Spleen (tissue), 11 donors: ENCODE measurements at regions not wholly inside any gene's neighbourhood (a gene's known extent, or its start where the extent isn't known, plus 50 kb on each side); places are given as distances from the start of the nearest gene placed in this dataset.
"Not testable (repeated sequence)": the region's sequence is repeated elsewhere in the genome, so short reads cannot be mapped to it uniquely, and the experiment has no call there.

ENCODE experiments used
- DNase-seq: peaks from one replicate; pipeline ENCODE4 v3.0.0-alpha.2; 2020
- H3K27ac ChIP-seq, 8 donors: fragments of 200-600 bp; sonication (generic) in 7 of 8; 1 replicate in 4 of 8; 2 replicates in 4 of 8; pipeline versions ENCODE4 v1.5.0 to v1.8.0; 2016 to 2021; ENCODE audit warnings: inconsistent platforms in 4 of 8, mild to moderate bottlenecking in 4 of 8, moderate library complexity in 1 of 8
- H3K27me3 ChIP-seq, 7 donors: fragments of 200-600 bp; sonication (generic) in 6 of 7; replicated peaks in 1 of 7; 1 replicate in 4 of 7; 2 replicates in 3 of 7; pipeline versions ENCODE4 v1.5.0 to v1.8.0; 2016 to 2021; ENCODE audit warnings: inconsistent platforms in 3 of 7, mild to moderate bottlenecking in 1 of 7
- H3K36me3 ChIP-seq, 6 donors: fragments of 200-600 bp; sonication (generic) in 5 of 6; 1 replicate in 4 of 6; 2 replicates in 2 of 6; pipeline versions ENCODE4 v1.5.0 to v1.8.0; 2016 to 2021; ENCODE audit warnings: inconsistent platforms in 2 of 6
- H3K4me1 ChIP-seq, 6 donors: fragments of 200-600 bp; sonication (generic) in 5 of 6; 1 replicate in 3 of 6; 2 replicates in 3 of 6; pipeline versions ENCODE4 v1.5.0 to v1.8.0; 2016 to 2021; ENCODE audit warnings: inconsistent platforms in 3 of 6
- H3K4me3 ChIP-seq, 8 donors: fragments of 200-600 bp; sonication (generic) in 7 of 8; 1 replicate in 4 of 8; 2 replicates in 4 of 8; pipeline versions ENCODE4 v1.5.0 to v1.8.0; 2016 to 2021; ENCODE audit warnings: inconsistent platforms in 4 of 8, mild to moderate bottlenecking in 4 of 8, moderate library complexity in 2 of 8
- H3K9me3 ChIP-seq, 8 donors: fragments of 200-600 bp; sonication (generic) in 7 of 8; 1 replicate in 4 of 8; 2 replicates in 4 of 8; pipeline versions ENCODE4 v1.5.0 to v1.8.0; 2016 to 2021; ENCODE audit warnings: inconsistent platforms in 4 of 8
- POLR2A ChIP-seq, 3 donors: fragments of 450-650 bp; IDR thresholded peaks; one replicate each; pipeline ENCODE4 v1.5.1; 2017; ENCODE audit warnings: antibody characterized with exemption in 3 of 3, mild to moderate bottlenecking in 1 of 3
- POLR2AphosphoS5 ChIP-seq, 3 donors: sonication (generic); formaldehyde crosslinking; IDR thresholded peaks; one replicate each; pipeline ENCODE4 v1.5.1; 2017; ENCODE audit warnings: antibody characterized with exemption in 3 of 3
- WGBS, 5 donors: extraction: QIAGEN DNeasy Blood & Tissue Kit in 3 of 5; methylation state at CpG; one replicate each; pipeline versions ENCODE4 v1.1.5 to v1.1.7; 2013 to 2018; 5-methylcytosine and 5-hydroxymethylcytosine counted together
- intact Hi-C: fragments of 100-400 bp; cut with DNase I; formaldehyde crosslinking; loops from one replicate; pipeline ENCODE4 v1.15.0; 2023; ENCODE audit warnings: low total_unique reads
- TF ChIP-seq, protein P1 (sequence below), 11 experiments: fragments of 200-600 bp in 7 of 11; fragments of 450-650 bp in 4 of 11; sonication (generic) in 4 of 11; IDR thresholded peaks in 8 of 11; conservative IDR thresholded peaks in 3 of 11; 1 replicate in 7 of 11; 2 replicates in 4 of 11; pipeline versions ENCODE4 v1.4.0 to v1.8.0; 2016 to 2021; ENCODE audit warnings: antibody characterized with exemption in 11 of 11, inconsistent platforms in 4 of 11, mild to moderate bottlenecking in 1 of 11
- donor health status: healthy with polysubstance abuse.
- donor health status: DM: no; HTN: no; CAD: no; lungs with moderate emphysema.
- donor health status: DM: no; HTN: no; CAD: no.
- donor health status: Bipolar disorder and iron deficiency.
- donor health status: healthy.
- donor health status: DM: no; HTN: no; CAD: no.
- donor health status: DM: yes; HTN: yes; CAD: no.

DNA sequence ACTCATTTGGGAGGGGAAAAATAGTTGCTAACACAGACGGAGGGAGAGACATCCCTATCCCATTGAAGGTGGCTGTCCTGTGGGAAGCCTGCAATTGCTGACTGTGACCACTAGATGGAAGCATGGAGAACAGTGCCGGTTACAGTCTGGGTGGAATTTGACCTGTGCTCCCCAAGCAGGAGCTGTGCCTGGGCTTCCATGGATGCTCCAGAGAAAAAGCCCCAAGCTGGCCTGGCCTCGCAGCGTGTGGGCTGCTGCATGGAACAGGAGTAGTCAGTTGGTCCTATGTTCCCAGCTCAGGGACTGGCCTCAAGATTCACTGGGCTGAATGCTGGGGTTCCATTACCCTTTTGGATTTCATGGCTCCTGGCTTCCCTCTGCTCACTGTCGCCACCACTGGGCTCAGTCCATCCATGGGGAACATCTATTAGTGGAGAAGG lies 116.3 kb upstream of the CHD6 start:
- TF ChIP-seq, protein P1, sequence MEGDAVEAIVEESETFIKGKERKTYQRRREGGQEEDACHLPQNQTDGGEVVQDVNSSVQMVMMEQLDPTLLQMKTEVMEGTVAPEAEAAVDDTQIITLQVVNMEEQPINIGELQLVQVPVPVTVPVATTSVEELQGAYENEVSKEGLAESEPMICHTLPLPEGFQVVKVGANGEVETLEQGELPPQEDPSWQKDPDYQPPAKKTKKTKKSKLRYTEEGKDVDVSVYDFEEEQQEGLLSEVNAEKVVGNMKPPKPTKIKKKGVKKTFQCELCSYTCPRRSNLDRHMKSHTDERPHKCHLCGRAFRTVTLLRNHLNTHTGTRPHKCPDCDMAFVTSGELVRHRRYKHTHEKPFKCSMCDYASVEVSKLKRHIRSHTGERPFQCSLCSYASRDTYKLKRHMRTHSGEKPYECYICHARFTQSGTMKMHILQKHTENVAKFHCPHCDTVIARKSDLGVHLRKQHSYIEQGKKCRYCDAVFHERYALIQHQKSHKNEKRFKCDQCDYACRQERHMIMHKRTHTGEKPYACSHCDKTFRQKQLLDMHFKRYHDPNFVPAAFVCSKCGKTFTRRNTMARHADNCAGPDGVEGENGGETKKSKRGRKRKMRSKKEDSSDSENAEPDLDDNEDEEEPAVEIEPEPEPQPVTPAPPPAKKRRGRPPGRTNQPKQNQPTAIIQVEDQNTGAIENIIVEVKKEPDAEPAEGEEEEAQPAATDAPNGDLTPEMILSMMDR (IDR thresholded peaks at IDR 0.05 in 8 of 11, conservative IDR thresholded peaks at IDR 0.05 in 3 of 11) = peak; percentile 8 to 88 (median 70)
- no peak for TF ChIP-seq POLR2A (IDR thresholded peaks at IDR 0.05)
- Histone ChIP-seq H3K36me3 (no peaks in the 10 kb centered on the region), H3K9me3 (peaks cover 0 to 6% (median 0%) of the 10 kb centered on the region in 8 donors), H3K4me3 (no peak overlapping the region), H3K27me3 (no peaks in the 10 kb centered on the region), H3K27ac (no peak overlapping the region), H3K4me1 (no peaks in the 10 kb centered on the region)
- 23 to 50% (median 39%) methylated on average over 4 to 5 of the region's 5 CpGs for WGBS, 5 donors
- intact Hi-C loops = no loop called here
- DNase-seq = no peak

DNA sequence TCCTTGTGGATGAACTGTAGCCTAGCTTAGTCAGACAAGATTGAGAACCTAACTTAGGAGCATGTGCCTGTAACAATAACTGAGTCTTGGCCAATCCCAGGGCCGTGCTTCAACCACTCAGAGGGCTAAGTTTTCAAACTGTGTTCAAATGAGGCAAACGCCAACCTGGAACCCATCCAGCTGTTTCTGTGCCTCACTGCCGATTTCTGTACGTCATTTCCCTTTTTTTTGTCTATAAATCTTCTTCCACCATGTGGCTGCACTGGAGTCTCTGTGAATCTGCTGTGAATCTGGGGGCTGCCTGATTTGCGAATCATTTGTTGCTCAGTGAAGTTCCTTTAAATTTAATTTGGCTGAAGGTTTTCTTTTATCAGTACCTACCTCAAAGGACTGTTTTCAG lies 115.0 kb upstream of the CHD6 start:
- DNase-seq = no peak
- H3K4me3 ChIP-seq = no peak overlapping the region
- no peaks in the 10 kb centered on the region for H3K27me3 ChIP-seq
- no peaks in the 10 kb centered on the region for H3K4me1 ChIP-seq
- H3K9me3 ChIP-seq = peaks cover 0 to 6% (median 0%) of the 10 kb centered on the region in 8 donors
- TF ChIP-seq POLR2A (IDR thresholded peaks at IDR 0.05) (no peak), POLR2AphosphoS5 (IDR thresholded peaks at IDR 0.05) (no peak)
- TF ChIP-seq, protein P1 (IDR thresholded peaks at IDR 0.05 in 8 of 11, conservative IDR thresholded peaks at IDR 0.05 in 3 of 11) = no peak
- H3K27ac ChIP-seq = no peak overlapping the region
- H3K36me3 ChIP-seq = no peaks in the 10 kb centered on the region
- WGBS, 5 donors = 20 to 37% (median 29%) methylated on average over 5 of the region's 5 CpGs
- intact Hi-C loops = no loop called here

DNA sequence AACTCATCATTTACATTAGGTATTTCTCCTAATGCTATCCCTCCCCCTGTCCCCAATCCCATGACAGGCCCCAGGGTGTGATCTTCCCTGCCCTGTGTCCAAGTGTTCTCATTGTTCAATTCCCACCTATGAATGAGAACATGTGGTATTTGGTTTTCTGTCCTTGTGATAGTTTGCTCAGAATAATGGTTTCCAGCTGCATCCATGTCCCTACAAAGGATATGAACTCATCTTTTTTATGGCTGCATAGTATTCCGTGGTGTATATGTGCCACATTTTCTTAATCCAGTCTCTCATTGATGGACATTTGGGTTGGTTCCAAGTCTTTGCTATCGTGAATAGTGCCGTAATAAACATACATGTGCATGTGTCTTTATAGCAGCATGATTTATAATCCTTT lies 113.0 kb upstream of the CHD6 start:
- H3K4me3 ChIP-seq, H3K36me3 ChIP-seq, H3K27ac ChIP-seq, intact Hi-C loops, H3K4me1 ChIP-seq, H3K9me3 ChIP-seq, DNase-seq, H3K27me3 ChIP-seq: not testable (repeated sequence)
- WGBS, 5 donors = 83 to 95% (median 90%) methylated on average over 3 of the region's 3 CpGs

DNA sequence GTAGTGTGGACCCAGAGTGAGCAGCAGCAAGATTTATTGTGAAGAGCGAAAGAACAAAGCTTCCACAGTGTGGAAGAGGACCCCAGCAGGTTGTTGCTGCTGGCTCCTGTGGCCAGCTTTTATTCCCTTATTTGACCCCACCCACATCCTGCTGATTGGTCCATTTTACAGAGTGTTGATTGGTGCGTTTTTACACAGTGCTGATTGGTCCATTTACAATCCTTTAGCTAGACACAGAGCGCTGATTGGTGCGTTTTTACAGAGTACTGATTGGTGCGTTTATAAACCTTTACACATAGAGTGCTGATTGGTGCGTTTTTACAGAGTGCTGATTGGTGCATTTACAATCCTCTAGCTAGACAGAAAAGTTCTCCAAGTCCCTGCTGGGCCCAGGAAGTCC lies 109.5 kb upstream of the CHD6 start:
- H3K36me3 ChIP-seq, intact Hi-C loops, DNase-seq, H3K4me1 ChIP-seq, H3K27me3 ChIP-seq, H3K9me3 ChIP-seq, H3K27ac ChIP-seq, H3K4me3 ChIP-seq: not testable (repeated sequence)
- 86 to 93% (median 90%) methylated on average over 6 of the region's 6 CpGs for WGBS, 5 donors

DNA sequence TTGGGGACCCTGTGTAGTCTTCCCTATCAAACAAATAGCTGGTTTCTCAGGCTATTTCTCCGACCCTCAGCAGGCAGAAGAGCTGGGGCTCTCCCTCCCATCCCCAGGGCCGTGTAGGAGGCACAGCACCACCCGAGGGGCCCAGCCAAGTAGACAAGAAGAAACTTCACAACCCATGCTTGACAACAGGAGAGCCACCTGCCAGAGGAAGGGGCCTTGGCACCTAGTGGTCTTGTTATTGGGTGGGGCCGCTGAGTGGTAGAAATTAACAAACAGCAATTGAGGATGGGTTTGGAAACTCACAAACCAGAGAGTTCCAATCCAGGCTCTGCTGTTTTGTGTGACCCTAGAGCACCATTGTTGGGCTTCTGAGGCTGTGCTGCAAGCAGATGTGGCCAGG lies 108.5 kb upstream of the CHD6 start:
- TF ChIP-seq, protein P1 (IDR thresholded peaks at IDR 0.05 in 8 of 11, conservative IDR thresholded peaks at IDR 0.05 in 3 of 11) = no peak
- TF ChIP-seq POLR2A (IDR thresholded peaks at IDR 0.05) (no peak), POLR2AphosphoS5 (IDR thresholded peaks at IDR 0.05) (no peak)
- Histone ChIP-seq H3K27ac (no peak overlapping the region), H3K36me3 (no peaks in the 10 kb centered on the region), H3K4me3 (no peak overlapping the region), H3K9me3 (peaks cover 0 to 7% (median 0%) of the 10 kb centered on the region in 8 donors), H3K27me3 (no peaks in the 10 kb centered on the region), H3K4me1 (no peaks in the 10 kb centered on the region)
- DNase-seq = no peak
- WGBS, 5 donors = 55 to 81% (median 60%) methylated on average over 4 of the region's 4 CpGs
- intact Hi-C loops = no loop called here
